ENCODE measurements at regions not wholly inside any gene's neighbourhood (a gene's known extent, or its start where the extent isn't known, plus 50 kb on each side); places are given as distances from the start of the nearest gene placed in this dataset.

GRCh38 chr3:73324203-73325155, 263.0 kb downstream of the EBLN2 start:
- Mint-ChIP-seq H3K27me3 (ENCODE audit: unreplicated experiment) (no peaks in the 10 kb centered on the region), H3K27ac (ENCODE audit: unreplicated experiment) (no peak overlapping the region), H3K9me3 (ENCODE audit: unreplicated experiment) (no peaks in the 10 kb centered on the region), H3K4me3 (ENCODE audit: unreplicated experiment) (no peak overlapping the region), H3K4me1 (ENCODE audit: unreplicated experiment) (no peaks in the 10 kb centered on the region), H3K36me3 (ENCODE audit: low read depth, unreplicated experiment) (no peaks in the 10 kb centered on the region)
- DNase-seq (ENCODE audit: low spot score), result no peak
- no peak for TF ChIP-seq CTCF (IDR thresholded peaks at IDR 0.05; ENCODE audit: unreplicated experiment)

- Mint-ChIP-seq H3K4me3 (ENCODE audit: unreplicated experiment) (no peak overlapping the region), H3K9me3 (ENCODE audit: unreplicated experiment) (no peaks in the 10 kb centered on the region), H3K4me1 (ENCODE audit: unreplicated experiment) (no peaks in the 10 kb centered on the region), H3K36me3 (ENCODE audit: low read depth, unreplicated experiment) (no peaks in the 10 kb centered on the region), H3K27me3 (ENCODE audit: unreplicated experiment) (peaks cover under 1% of the 10 kb centered on the region), H3K27ac (ENCODE audit: unreplicated experiment) (no peak overlapping the region)
- DNase-seq (ENCODE audit: low spot score), result no peak
- no peak for TF ChIP-seq CTCF (IDR thresholded peaks at IDR 0.05; ENCODE audit: unreplicated experiment)
Measured at GRCh38 chr3:73326396-73326795, 264.9 kb downstream of the EBLN2 start.

- peaks cover 3% of the 10 kb centered on the region for H3K27me3 Mint-ChIP-seq (ENCODE audit: unreplicated experiment)
- no peaks in the 10 kb centered on the region for H3K9me3 Mint-ChIP-seq (ENCODE audit: unreplicated experiment)
- no peaks in the 10 kb centered on the region for H3K36me3 Mint-ChIP-seq (ENCODE audit: low read depth, unreplicated experiment)
- no peak for DNase-seq (ENCODE audit: low spot score)
- H3K4me1 Mint-ChIP-seq (ENCODE audit: unreplicated experiment), result no peaks in the 10 kb centered on the region
- H3K4me3 Mint-ChIP-seq (ENCODE audit: unreplicated experiment), result no peak overlapping the region
- TF ChIP-seq CTCF (IDR thresholded peaks at IDR 0.05; ENCODE audit: unreplicated experiment), result no peak
- H3K27ac Mint-ChIP-seq (ENCODE audit: unreplicated experiment), result no peak overlapping the region
Measured at GRCh38 chr3:73327052-73327451, 265.6 kb downstream of the EBLN2 start.

Data from endothelial cell (in vitro differentiated cells).